KMS-11 (cell line): ENCODE measurements at regions not wholly inside any gene's neighbourhood (a gene's known extent, or its start where the extent isn't known, plus 50 kb on each side); places are given as distances from the start of the nearest gene placed in this dataset.

Source experiments
- H2AFZ ChIP-seq: fragments of 200-600 bp; sonication (generic); 2 replicates; pipeline ENCODE4 v1.6.1; 2016; ENCODE audit warnings: antibody characterized with exemption, mixed run types, low read depth
- H3K27ac ChIP-seq: fragments of 200-600 bp; sonication (generic); 2 replicates; pipeline ENCODE4 v1.6.1; 2016; ENCODE audit warnings: mild to moderate bottlenecking, mixed run types
- H3K27me3 ChIP-seq: fragments of 200-600 bp; sonication (generic); 2 replicates; pipeline ENCODE4 v1.6.1; 2017; ENCODE audit warnings: mild to moderate bottlenecking, low read depth, mixed run types, moderate library complexity; ENCODE audit not compliant: insufficient read depth
- H3K36me3 ChIP-seq: fragments of 200-600 bp; sonication (generic); 2 replicates; pipeline ENCODE4 v1.6.1; 2017; ENCODE audit warnings: mild to moderate bottlenecking, mixed run types; ENCODE audit not compliant: insufficient read depth
- H3K4me1 ChIP-seq: fragments of 200-600 bp; sonication (generic); 2 replicates; pipeline ENCODE4 v1.6.1; 2016; ENCODE audit warnings: mild to moderate bottlenecking, low read depth, mixed run types; ENCODE audit not compliant: poor library complexity, severe bottlenecking
- H3K4me2 ChIP-seq: fragments of 200-600 bp; sonication (generic); 2 replicates; pipeline ENCODE4 v1.7.0; 2016; ENCODE audit warnings: mild to moderate bottlenecking, mixed run types
- H3K4me3 ChIP-seq: fragments of 200-600 bp; sonication (generic); IDR thresholded peaks from 2 replicates; pipeline ENCODE4 v1.6.1; 2017; ENCODE audit warnings: low read depth, low read length, mixed read lengths; ENCODE audit not compliant: insufficient read depth
- H3K79me2 ChIP-seq: fragments of 200-600 bp; sonication (generic); 2 replicates; pipeline ENCODE4 v1.6.1; 2016; ENCODE audit warnings: low read depth, mixed run types; ENCODE audit not compliant: insufficient read depth
- H3K9ac ChIP-seq: fragments of 200-600 bp; sonication (generic); 2 replicates; pipeline ENCODE4 v1.6.1; 2016; ENCODE audit warnings: mild to moderate bottlenecking, mixed run types
- H4K20me1 ChIP-seq: fragments of 200-600 bp; sonication (generic); 2 replicates; pipeline ENCODE4 v1.6.1; 2016; ENCODE audit warnings: mild to moderate bottlenecking, mixed run types; ENCODE audit not compliant: insufficient read depth
- CTCF ChIP-seq: fragments of 200-600 bp; sonication (generic); conservative IDR thresholded peaks from 2 replicates; pipeline ENCODE4 v1.6.1; 2017; ENCODE audit warnings: low read depth, mild to moderate bottlenecking, antibody characterized with exemption, low read length, moderate library complexity, mixed read lengths

GRCh38 chr11:43124272-43124935, 187.4 kb upstream of the API5 start:
- H3K9ac ChIP-seq: no peak overlapping the region
- H3K79me2 ChIP-seq: no peaks in the 10 kb centered on the region
- no peaks in the 10 kb centered on the region for H3K36me3 ChIP-seq
- H3K27me3 ChIP-seq: no peaks in the 10 kb centered on the region
- H3K4me2 ChIP-seq: no peak overlapping the region
- H2AFZ ChIP-seq: no peak overlapping the region
- no peaks in the 10 kb centered on the region for H4K20me1 ChIP-seq
- no peaks in the 10 kb centered on the region for H3K4me1 ChIP-seq
- no peak overlapping the region for H3K27ac ChIP-seq
- no peak overlapping the region for H3K4me3 ChIP-seq
- TF ChIP-seq CTCF: no peak

GRCh38 chr11:43129329-43129728, 182.5 kb upstream of the API5 start:
- Histone ChIP-seq H3K9ac (no peak overlapping the region), H3K27me3 (no peaks in the 10 kb centered on the region), H3K4me2 (no peak overlapping the region), H2AFZ (no peak overlapping the region), H3K4me1 (no peaks in the 10 kb centered on the region), H3K27ac (no peak overlapping the region), H4K20me1 (no peaks in the 10 kb centered on the region), H3K36me3 (no peaks in the 10 kb centered on the region), H3K4me3 (no peak overlapping the region), H3K79me2 (no peaks in the 10 kb centered on the region)
- no peak for TF ChIP-seq CTCF

GRCh38 chr11:43130616-43131015, 181.2 kb upstream of the API5 start:
- no peak for TF ChIP-seq CTCF
- no peak overlapping the region for H2AFZ ChIP-seq
- no peak overlapping the region for H3K27ac ChIP-seq
- no peak overlapping the region for H3K9ac ChIP-seq
- H4K20me1 ChIP-seq: no peaks in the 10 kb centered on the region
- H3K27me3 ChIP-seq: no peaks in the 10 kb centered on the region
- H3K36me3 ChIP-seq: no peaks in the 10 kb centered on the region
- H3K4me1 ChIP-seq: no peaks in the 10 kb centered on the region
- no peak overlapping the region for H3K4me2 ChIP-seq
- H3K79me2 ChIP-seq: no peaks in the 10 kb centered on the region
- H3K4me3 ChIP-seq: no peak overlapping the region

- Histone ChIP-seq H4K20me1 (no peaks in the 10 kb centered on the region), H3K79me2 (no peaks in the 10 kb centered on the region), H3K27me3 (no peaks in the 10 kb centered on the region), H3K4me3 (no peak overlapping the region), H3K9ac (no peak overlapping the region), H3K4me2 (no peak overlapping the region), H3K27ac (no peak overlapping the region), H3K36me3 (no peaks in the 10 kb centered on the region), H2AFZ (no peak overlapping the region), H3K4me1 (no peaks in the 10 kb centered on the region)
- TF ChIP-seq CTCF: no peak
These were observed 175.7 kb upstream of the API5 start for GRCh38 chr11:43135966-43136534.
